Tibial nerve (tissue), 4 donors: ENCODE measurements at regions not wholly inside any gene's neighbourhood (a gene's known extent, or its start where the extent isn't known, plus 50 kb on each side); places are given as distances from the start of the nearest gene placed in this dataset.

ENCODE experiments used
- DNase-seq, 2 donors: peaks; one replicate each; pipeline ENCODE4 v3.0.0-alpha.2; 2019; ENCODE audit warnings: low spot score in 2 of 2
- H3K27ac ChIP-seq, 4 donors: fragments of 200-600 bp; sonication (generic) in 3 of 4; one replicate each; pipeline ENCODE4 v1.5.1; 2017 to 2019; ENCODE audit warnings: mild to moderate bottlenecking in 1 of 4
- H3K27me3 ChIP-seq, 2 donors: fragments of 200-600 bp; sonication (generic) in 1 of 2; one replicate each; pipeline versions ENCODE4 v1.5.1 to v1.6.0; 2017 to 2019
- H3K36me3 ChIP-seq, 3 donors: fragments of 200-600 bp; sonication (generic); one replicate each; pipeline ENCODE4 v1.5.1; 2018 to 2019
- H3K4me1 ChIP-seq, 4 donors: fragments of 200-600 bp; sonication (generic) in 3 of 4; one replicate each; pipeline ENCODE4 v1.5.1; 2017 to 2019
- H3K4me3 ChIP-seq, 4 donors: fragments of 200-600 bp; sonication (generic) in 3 of 4; one replicate each; pipeline ENCODE4 v1.5.1; 2017 to 2019; ENCODE audit warnings: mild to moderate bottlenecking in 1 of 4, moderate library complexity in 1 of 4
- H3K9me3 ChIP-seq, 4 donors: fragments of 200-600 bp; sonication (generic) in 3 of 4; one replicate each; pipeline ENCODE4 v1.5.1; 2017 to 2019
- EP300 ChIP-seq, 2 donors: sonication (generic); formaldehyde crosslinking; IDR thresholded peaks; one replicate each; pipeline ENCODE4 v1.6.1; 2017; ENCODE audit warnings: antibody characterized with exemption in 2 of 2, mild to moderate bottlenecking in 1 of 2
- POLR2A ChIP-seq, 2 donors: fragments of 450-650 bp; IDR thresholded peaks; one replicate each; pipeline ENCODE4 v1.6.1; 2017; ENCODE audit warnings: antibody characterized with exemption in 2 of 2, mild to moderate bottlenecking in 2 of 2, moderate library complexity in 2 of 2
- WGBS, 2 donors: methylation state at CpG; one replicate each; pipeline ENCODE4 v1.1.5; 2018; 5-methylcytosine and 5-hydroxymethylcytosine counted together
- TF ChIP-seq, protein P1 (sequence below), 5 experiments: fragments of 200-600 bp in 3 of 5; fragments of 450-650 bp in 2 of 5; sonication (generic) in 3 of 5; IDR thresholded peaks; one replicate each; pipeline ENCODE4 v1.5.1; 2016 to 2019; ENCODE audit warnings: antibody characterized with exemption in 5 of 5, mild to moderate bottlenecking in 3 of 5, moderate library complexity in 2 of 5

DNA sequence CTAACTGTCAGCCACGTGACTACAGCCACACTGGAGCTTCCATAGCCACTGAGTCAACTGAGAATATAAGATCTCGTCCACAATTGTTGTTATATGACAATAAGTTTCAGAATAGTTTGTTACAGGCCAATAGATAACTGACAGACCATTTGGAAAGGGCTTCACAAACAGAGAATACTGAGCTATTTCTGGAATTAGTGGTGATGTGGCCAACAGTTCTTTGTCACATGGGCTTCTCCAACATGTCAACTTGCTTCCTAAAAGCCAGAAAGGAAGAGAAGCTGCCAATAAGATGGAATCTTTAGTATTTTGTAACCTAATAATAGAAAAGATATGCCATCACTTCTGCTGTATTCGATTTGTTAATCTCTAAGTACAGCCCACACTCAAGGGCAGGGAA, 1220.4 kb downstream of the CDH8 start:
- TF ChIP-seq POLR2A (IDR thresholded peaks at IDR 0.05) = no peak
- TF ChIP-seq, protein P1, sequence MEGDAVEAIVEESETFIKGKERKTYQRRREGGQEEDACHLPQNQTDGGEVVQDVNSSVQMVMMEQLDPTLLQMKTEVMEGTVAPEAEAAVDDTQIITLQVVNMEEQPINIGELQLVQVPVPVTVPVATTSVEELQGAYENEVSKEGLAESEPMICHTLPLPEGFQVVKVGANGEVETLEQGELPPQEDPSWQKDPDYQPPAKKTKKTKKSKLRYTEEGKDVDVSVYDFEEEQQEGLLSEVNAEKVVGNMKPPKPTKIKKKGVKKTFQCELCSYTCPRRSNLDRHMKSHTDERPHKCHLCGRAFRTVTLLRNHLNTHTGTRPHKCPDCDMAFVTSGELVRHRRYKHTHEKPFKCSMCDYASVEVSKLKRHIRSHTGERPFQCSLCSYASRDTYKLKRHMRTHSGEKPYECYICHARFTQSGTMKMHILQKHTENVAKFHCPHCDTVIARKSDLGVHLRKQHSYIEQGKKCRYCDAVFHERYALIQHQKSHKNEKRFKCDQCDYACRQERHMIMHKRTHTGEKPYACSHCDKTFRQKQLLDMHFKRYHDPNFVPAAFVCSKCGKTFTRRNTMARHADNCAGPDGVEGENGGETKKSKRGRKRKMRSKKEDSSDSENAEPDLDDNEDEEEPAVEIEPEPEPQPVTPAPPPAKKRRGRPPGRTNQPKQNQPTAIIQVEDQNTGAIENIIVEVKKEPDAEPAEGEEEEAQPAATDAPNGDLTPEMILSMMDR (IDR thresholded peaks at IDR 0.05) = no peak
- TF ChIP-seq EP300 (IDR thresholded peaks at IDR 0.05) = no peak
- Histone ChIP-seq H3K36me3 (no peaks in the 10 kb centered on the region), H3K27ac (no peak overlapping the region), H3K4me3 (no peak overlapping the region), H3K27me3 (no peaks in the 10 kb centered on the region), H3K9me3 (no peaks in the 10 kb centered on the region), H3K4me1 (no peaks in the 10 kb centered on the region)
- DNase-seq = no peak
- WGBS, 2 donors = 72 to 81% methylated on average over 3 of the region's 3 CpGs

DNA sequence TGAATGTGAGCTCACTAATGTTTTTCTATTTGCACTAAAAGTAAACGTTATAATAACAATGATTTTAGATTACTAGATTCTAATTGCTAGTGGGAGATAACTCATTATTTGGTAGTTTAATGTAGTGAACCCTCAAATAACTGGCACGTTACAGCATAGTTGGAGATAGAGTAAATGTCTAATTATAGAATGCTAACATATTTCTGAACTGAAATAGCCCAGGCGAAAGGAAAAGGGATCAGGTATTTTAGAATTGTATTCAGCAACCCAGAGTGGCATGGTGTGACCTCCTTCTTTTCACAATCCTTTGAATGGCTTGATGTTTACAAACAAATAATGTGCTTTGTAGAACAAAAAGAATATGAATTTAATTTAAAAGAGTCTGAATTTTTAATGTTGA, 1221.2 kb downstream of the CDH8 start:
- Histone ChIP-seq H3K4me3 (no peak overlapping the region), H3K9me3 (no peaks in the 10 kb centered on the region), H3K27me3 (no peaks in the 10 kb centered on the region), H3K36me3 (no peaks in the 10 kb centered on the region), H3K27ac (no peak overlapping the region), H3K4me1 (no peaks in the 10 kb centered on the region)
- no peak for DNase-seq
- TF ChIP-seq POLR2A (IDR thresholded peaks at IDR 0.05) (no peak), EP300 (IDR thresholded peaks at IDR 0.05) (no peak)
- TF ChIP-seq, protein P1 (IDR thresholded peaks at IDR 0.05) = no peak
- WGBS, 2 donors = 71 to 73% methylated on average over 3 of the region's 3 CpGs

DNA sequence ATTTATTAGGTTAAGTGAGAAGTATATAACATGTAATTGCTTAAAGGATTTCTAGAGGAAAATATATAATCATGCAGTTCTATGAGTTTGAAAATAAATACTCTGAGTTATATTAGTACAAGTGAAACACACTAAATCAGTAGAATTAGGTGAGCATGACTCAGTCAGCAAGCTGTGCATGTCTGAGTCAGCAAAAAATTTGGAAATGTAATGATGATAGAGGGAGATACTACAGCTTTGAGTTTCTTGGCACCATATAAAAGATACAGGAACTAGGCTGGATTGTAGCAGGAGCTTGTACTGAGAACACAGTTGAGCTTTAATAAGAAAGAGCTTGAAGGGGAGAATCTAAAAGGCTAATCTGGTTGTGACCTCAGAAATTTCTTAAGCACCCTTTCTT, 1224.6 kb downstream of the CDH8 start:
- TF ChIP-seq EP300 (IDR thresholded peaks at IDR 0.05) = no peak
- TF ChIP-seq POLR2A (IDR thresholded peaks at IDR 0.05) = no peak
- TF ChIP-seq, protein P1 (IDR thresholded peaks at IDR 0.05) = no peak
- Histone ChIP-seq H3K4me3 (no peak overlapping the region), H3K9me3 (peaks cover 0 to 9% (median 0%) of the 10 kb centered on the region in 4 donors), H3K27ac (no peak overlapping the region), H3K36me3 (no peaks in the 10 kb centered on the region), H3K27me3 (no peaks in the 10 kb centered on the region), H3K4me1 (no peaks in the 10 kb centered on the region)
- no peak for DNase-seq

DNA sequence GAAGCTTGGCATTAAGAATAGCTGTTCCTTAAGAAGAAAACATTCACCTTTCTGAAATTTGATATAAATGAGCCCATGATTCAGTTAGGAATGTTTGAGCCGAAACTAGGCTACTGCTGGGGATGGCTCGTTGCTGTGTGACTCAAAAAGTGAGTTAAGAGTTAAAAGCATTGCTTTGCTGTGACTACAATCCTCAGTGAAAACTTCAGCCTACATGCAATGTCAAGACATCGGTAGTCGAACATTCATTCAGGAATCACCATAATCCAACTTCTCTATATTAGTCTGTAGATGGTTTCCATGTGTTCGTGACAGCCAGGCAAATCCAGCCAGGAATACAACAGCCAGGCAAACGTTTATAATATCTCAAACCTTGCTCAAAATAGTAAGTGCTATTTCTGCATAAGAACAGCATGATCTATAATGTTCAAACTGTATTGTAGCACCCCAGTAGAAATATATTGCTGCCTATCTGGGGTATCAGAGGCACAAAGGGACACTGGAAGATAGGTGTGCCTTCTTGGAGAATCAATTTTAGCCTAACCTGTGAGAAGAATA, 1225.1 kb downstream of the CDH8 start:
- TF ChIP-seq EP300 (IDR thresholded peaks at IDR 0.05) (no peak), POLR2A (IDR thresholded peaks at IDR 0.05) (no peak)
- TF ChIP-seq, protein P1 (IDR thresholded peaks at IDR 0.05) = no peak
- 60 to 62% methylated on average over 6 of the region's 6 CpGs for WGBS, 2 donors
- Histone ChIP-seq H3K9me3 (peaks cover 0 to 14% (median 0%) of the 10 kb centered on the region in 4 donors), H3K4me3 (no peak overlapping the region), H3K4me1 (no peaks in the 10 kb centered on the region), H3K27me3 (no peaks in the 10 kb centered on the region), H3K36me3 (no peaks in the 10 kb centered on the region), H3K27ac (no peak overlapping the region)
- DNase-seq = no peak

DNA sequence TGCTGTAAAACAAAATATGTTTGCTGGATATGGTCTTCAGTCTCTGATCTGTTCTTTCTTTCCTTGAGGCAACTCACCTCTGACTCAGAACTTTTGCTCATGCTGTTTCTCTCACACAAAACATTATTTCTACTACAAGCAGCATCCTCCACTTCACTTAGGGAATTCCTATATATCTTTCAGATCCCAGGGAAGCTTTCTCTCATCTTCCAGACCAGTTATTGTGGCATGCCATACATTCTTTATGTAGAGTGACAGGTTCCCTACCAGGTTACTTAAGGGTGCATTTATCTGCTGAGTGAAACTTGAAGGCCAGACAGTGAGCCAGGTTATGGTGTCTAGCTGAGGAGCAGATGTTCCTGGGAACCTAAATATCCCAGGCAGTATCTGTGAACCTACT, 1226.0 kb downstream of the CDH8 start:
- H3K9me3 ChIP-seq = peaks cover 0 to 17% (median 0%) of the 10 kb centered on the region in 4 donors
- H3K4me3 ChIP-seq = no peak overlapping the region
- DNase-seq = no peak
- H3K27ac ChIP-seq = no peak overlapping the region
- H3K4me1 ChIP-seq = no peaks in the 10 kb centered on the region
- H3K36me3 ChIP-seq = no peaks in the 10 kb centered on the region
- no peaks in the 10 kb centered on the region for H3K27me3 ChIP-seq
- TF ChIP-seq EP300 (IDR thresholded peaks at IDR 0.05) = no peak
- no peak for TF ChIP-seq POLR2A (IDR thresholded peaks at IDR 0.05)
- TF ChIP-seq, protein P1 (IDR thresholded peaks at IDR 0.05) = no peak
